LNCaP clone FGC (cell line): ENCODE measurements at regions not wholly inside any gene's neighbourhood (a gene's known extent, or its start where the extent isn't known, plus 50 kb on each side); places are given as distances from the start of the nearest gene placed in this dataset.

ENCODE experiments used
- DNase-seq: peaks from one replicate; pipeline ENCODE4 v3.0.0-alpha.2; 2011; ENCODE audit warnings: low read depth
- H3K4me3 ChIP-seq: 2 replicates; pipeline ENCODE4 v1.5.1; 2011; ENCODE audit warnings: mild to moderate bottlenecking, low read depth, low read length, control low read depth
- CTCF ChIP-seq: IDR thresholded peaks from 2 replicates; pipeline ENCODE4 v1.5.1; 2012; ENCODE audit warnings: mild to moderate bottlenecking; ENCODE audit not compliant: control insufficient read depth, insufficient read depth; ENCODE audit errors: extremely low read depth

- DNase-seq = no peak
- TF ChIP-seq CTCF = no peak
- H3K4me3 ChIP-seq = no peak overlapping the region
Measured at GRCh38 chr11:122062763-122063162, 53.3 kb downstream of the BLID start.

GRCh38 chr11:122059565-122059964 is 56.5 kb downstream of the BLID start:
- H3K4me3 ChIP-seq = no peak overlapping the region
- DNase-seq = no peak
- TF ChIP-seq CTCF = no peak

GRCh38 chr11:122050021-122050690 is 65.9 kb downstream of the BLID start:
- no peak overlapping the region for H3K4me3 ChIP-seq
- no peak for DNase-seq
- no peak for TF ChIP-seq CTCF

- DNase-seq = no peak
- TF ChIP-seq CTCF = no peak
- H3K4me3 ChIP-seq = no peak overlapping the region
Measured at GRCh38 chr11:122048401-122048800, 67.6 kb downstream of the BLID start.

DNA sequence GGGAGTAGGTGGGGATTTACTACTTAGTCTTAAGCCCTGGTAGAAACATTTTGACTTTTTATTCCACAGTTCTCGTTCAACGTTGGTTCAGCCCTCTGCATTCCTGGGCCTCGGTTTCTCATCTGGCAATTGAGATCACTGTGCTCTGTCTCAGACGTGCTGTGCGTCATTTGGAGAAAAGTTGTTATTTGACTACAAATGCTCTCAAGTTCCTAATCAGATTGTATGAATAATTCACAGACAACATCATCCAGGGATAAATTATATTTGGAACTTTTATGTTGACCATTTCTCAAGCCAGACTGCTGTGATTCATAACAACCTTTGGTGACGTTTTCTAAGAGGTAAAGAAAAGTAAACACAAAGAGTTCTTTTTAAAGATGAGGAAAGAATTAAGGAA is 69.2 kb downstream of the BLID start:
- no peak overlapping the region for H3K4me3 ChIP-seq
- no peak for TF ChIP-seq CTCF
- DNase-seq = no peak

DNA sequence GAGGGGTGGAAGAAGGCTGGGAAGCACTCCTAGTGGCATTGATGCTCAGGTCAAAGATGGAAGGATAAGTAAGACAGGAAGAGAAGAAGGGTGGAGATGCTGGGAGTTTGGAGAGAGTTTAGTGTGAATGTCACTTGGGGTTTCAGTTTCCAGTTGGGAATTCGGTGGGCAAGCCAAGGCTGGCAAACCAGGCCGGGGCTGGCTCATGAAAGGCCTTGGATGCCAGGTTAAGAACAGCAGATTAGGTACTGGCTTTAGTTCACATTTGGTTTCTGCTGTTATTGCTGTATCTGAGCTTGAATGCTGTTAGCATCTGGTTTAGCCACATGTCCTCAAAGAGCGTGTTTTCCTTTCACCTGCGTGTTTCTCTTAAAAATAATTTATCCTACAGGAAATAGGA is 69.6 kb downstream of the BLID start:
- DNase-seq = no peak
- no peak overlapping the region for H3K4me3 ChIP-seq
- no peak for TF ChIP-seq CTCF

DNA sequence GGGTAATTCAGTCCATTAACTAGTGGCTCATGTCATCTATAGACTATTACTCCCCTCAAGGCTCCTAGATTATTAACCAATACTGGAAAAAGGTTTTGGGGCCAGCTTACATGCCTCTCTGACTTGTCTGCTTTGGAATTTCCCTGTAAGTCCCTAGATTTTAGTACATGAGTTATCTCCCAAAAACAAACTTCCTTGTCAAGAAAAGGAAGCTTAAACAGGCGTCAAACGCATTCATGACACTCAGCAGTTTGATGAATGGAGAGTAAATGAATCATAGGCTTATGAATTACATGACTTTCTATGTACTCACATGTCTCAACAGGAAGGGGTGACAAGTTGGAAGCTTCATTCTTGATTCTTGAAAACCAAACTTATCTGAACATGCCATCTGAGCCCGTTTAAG is 70.8 kb downstream of the BLID start:
- no peak overlapping the region for H3K4me3 ChIP-seq
- DNase-seq = no peak
- TF ChIP-seq CTCF = no peak
